Endodermal cell (in vitro differentiated cells): ENCODE measurements at regions not wholly inside any gene's neighbourhood (a gene's known extent, or its start where the extent isn't known, plus 50 kb on each side); places are given as distances from the start of the nearest gene placed in this dataset.

Source experiments
- DNase-seq: peaks from one replicate; pipeline ENCODE4 v3.0.0-alpha.2; 2017
- H3K27ac ChIP-seq: 2 replicates; pipeline ENCODE4 v1.5.1; 2013; ENCODE audit warnings: mild to moderate bottlenecking, low read depth, low read length, moderate library complexity
- H3K27me3 ChIP-seq: 2 replicates; pipeline ENCODE4 v1.6.1; 2013; ENCODE audit warnings: mild to moderate bottlenecking, low read length, moderate library complexity; ENCODE audit not compliant: insufficient read depth, control insufficient read depth, poor library complexity, severe bottlenecking
- H3K36me3 ChIP-seq: 2 replicates; pipeline ENCODE4 v1.7.0; 2013; ENCODE audit warnings: mild to moderate bottlenecking, low read length, moderate library complexity; ENCODE audit not compliant: control insufficient read depth, insufficient read depth
- H3K4me1 ChIP-seq: one replicate; pipeline ENCODE4 v1.7.0; 2013; ENCODE audit warnings: low read length; ENCODE audit not compliant: control insufficient read depth, insufficient read depth
- H3K4me3 ChIP-seq: 2 replicates; pipeline ENCODE4 v1.5.1; 2013; ENCODE audit warnings: mild to moderate bottlenecking, low read length, moderate library complexity
- H3K9ac ChIP-seq: 2 replicates; pipeline ENCODE4 v1.6.1; 2013; ENCODE audit warnings: mild to moderate bottlenecking, low read length, moderate library complexity; ENCODE audit not compliant: poor library complexity, severe bottlenecking; ENCODE audit errors: extremely low read depth
- H3K9me3 ChIP-seq: 2 replicates; pipeline ENCODE4 v1.6.1; 2013; ENCODE audit warnings: mild to moderate bottlenecking, low read length, moderate library complexity; ENCODE audit not compliant: control insufficient read depth
- H3K27ac Mint-ChIP-seq: 2 replicates; pipeline ENCODE4 v1.8.0; 2020; ENCODE audit warnings: mixed read lengths
- H3K27me3 Mint-ChIP-seq: 2 replicates; pipeline ENCODE4 v1.8.0; 2021; ENCODE audit warnings: mild to moderate bottlenecking, mixed read lengths; ENCODE audit not compliant: insufficient read depth
- H3K36me3 Mint-ChIP-seq: 2 replicates; pipeline ENCODE4 v1.8.0; 2020; ENCODE audit warnings: low read depth, mixed read lengths
- H3K4me1 Mint-ChIP-seq: 2 replicates; pipeline ENCODE4 v1.8.0; 2020; ENCODE audit warnings: mixed read lengths
- H3K4me3 Mint-ChIP-seq: 2 replicates; pipeline ENCODE4 v1.8.0; 2020; ENCODE audit warnings: mild to moderate bottlenecking, moderate library complexity, mixed read lengths
- H3K9me3 Mint-ChIP-seq: 2 replicates; pipeline ENCODE4 v1.8.0; 2020; ENCODE audit warnings: mild to moderate bottlenecking, mixed read lengths
- WGBS, 2 experiments: methylation state at CpG; one replicate each; pipeline versions ENCODE4 v1.1.5 to v1.1.7; 2013; ENCODE audit warnings: missing lambda C conversion rate in 2 of 2, mixed read lengths in 1 of 2; ENCODE audit not compliant: insufficient coverage in 1 of 2, insufficient read length in 1 of 2; 5-methylcytosine and 5-hydroxymethylcytosine counted together
- TF ChIP-seq, protein P1 (sequence below): fragments of 200-600 bp; sonication (generic); conservative IDR thresholded peaks from 2 replicates; pipeline ENCODE4 v1.5.0; 2021; ENCODE audit warnings: antibody characterized with exemption, mild to moderate bottlenecking

- no peak overlapping the region for H3K27ac ChIP-seq
- H3K27me3 ChIP-seq, result no peaks in the 10 kb centered on the region
- TF ChIP-seq, protein P1, sequence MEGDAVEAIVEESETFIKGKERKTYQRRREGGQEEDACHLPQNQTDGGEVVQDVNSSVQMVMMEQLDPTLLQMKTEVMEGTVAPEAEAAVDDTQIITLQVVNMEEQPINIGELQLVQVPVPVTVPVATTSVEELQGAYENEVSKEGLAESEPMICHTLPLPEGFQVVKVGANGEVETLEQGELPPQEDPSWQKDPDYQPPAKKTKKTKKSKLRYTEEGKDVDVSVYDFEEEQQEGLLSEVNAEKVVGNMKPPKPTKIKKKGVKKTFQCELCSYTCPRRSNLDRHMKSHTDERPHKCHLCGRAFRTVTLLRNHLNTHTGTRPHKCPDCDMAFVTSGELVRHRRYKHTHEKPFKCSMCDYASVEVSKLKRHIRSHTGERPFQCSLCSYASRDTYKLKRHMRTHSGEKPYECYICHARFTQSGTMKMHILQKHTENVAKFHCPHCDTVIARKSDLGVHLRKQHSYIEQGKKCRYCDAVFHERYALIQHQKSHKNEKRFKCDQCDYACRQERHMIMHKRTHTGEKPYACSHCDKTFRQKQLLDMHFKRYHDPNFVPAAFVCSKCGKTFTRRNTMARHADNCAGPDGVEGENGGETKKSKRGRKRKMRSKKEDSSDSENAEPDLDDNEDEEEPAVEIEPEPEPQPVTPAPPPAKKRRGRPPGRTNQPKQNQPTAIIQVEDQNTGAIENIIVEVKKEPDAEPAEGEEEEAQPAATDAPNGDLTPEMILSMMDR, result no peak
- Mint-ChIP-seq H3K4me3 (no peak overlapping the region), H3K27ac (no peak overlapping the region), H3K4me1 (peaks cover 26% of the 10 kb centered on the region), H3K36me3 (no peaks in the 10 kb centered on the region), H3K27me3 (peaks cover 5% of the 10 kb centered on the region), H3K9me3 (no peaks in the 10 kb centered on the region)
- no peaks in the 10 kb centered on the region for H3K9me3 ChIP-seq
- no peak overlapping the region for H3K4me3 ChIP-seq
- peaks cover 4% of the 10 kb centered on the region for H3K4me1 ChIP-seq
- 95 to 96% methylated on average over 3 to 5 of the region's 5 CpGs for WGBS, 2 experiments
- no peak overlapping the region for H3K9ac ChIP-seq
- H3K36me3 ChIP-seq, result no peaks in the 10 kb centered on the region
- no peak for DNase-seq
Observed at GRCh38 chr15:47857014-47857775, 139.9 kb downstream of the SEMA6D start.

DNA sequence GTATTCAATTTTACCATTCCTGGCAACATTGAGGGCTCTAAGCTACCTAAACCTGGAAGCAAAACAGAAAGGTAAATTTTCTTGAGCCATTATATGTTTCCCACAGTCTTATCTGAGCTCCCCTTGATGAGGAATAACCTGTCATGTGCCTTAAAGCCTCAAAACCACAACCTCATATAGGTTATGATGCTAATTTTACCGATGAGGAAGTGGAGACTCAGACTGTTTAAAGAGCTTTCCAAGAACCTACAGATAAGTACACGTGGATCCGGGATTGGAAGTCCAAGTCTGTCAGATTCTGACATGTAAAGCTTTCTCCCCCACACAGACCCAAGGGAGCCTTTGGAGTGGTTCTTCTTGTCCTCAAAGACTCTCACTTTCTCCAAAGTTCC is 140.5 kb downstream of the SEMA6D start:
- H3K4me3 ChIP-seq, result no peak overlapping the region
- H3K4me1 Mint-ChIP-seq, result peaks cover 29% of the 10 kb centered on the region
- H3K9me3 ChIP-seq, result no peaks in the 10 kb centered on the region
- DNase-seq, result no peak
- peaks cover 4% of the 10 kb centered on the region for H3K4me1 ChIP-seq
- no peak overlapping the region for H3K4me3 Mint-ChIP-seq
- H3K27me3 ChIP-seq, result no peaks in the 10 kb centered on the region
- no peaks in the 10 kb centered on the region for H3K36me3 Mint-ChIP-seq
- no peak overlapping the region for H3K27ac Mint-ChIP-seq
- H3K9me3 Mint-ChIP-seq, result no peaks in the 10 kb centered on the region
- H3K9ac ChIP-seq, result no peak overlapping the region
- TF ChIP-seq, protein P1, result no peak
- peaks cover 6% of the 10 kb centered on the region for H3K27me3 Mint-ChIP-seq
- no peak overlapping the region for H3K27ac ChIP-seq
- 88 to 100% methylated on average over 3 of the region's 3 CpGs for WGBS, 2 experiments
- no peaks in the 10 kb centered on the region for H3K36me3 ChIP-seq

DNA sequence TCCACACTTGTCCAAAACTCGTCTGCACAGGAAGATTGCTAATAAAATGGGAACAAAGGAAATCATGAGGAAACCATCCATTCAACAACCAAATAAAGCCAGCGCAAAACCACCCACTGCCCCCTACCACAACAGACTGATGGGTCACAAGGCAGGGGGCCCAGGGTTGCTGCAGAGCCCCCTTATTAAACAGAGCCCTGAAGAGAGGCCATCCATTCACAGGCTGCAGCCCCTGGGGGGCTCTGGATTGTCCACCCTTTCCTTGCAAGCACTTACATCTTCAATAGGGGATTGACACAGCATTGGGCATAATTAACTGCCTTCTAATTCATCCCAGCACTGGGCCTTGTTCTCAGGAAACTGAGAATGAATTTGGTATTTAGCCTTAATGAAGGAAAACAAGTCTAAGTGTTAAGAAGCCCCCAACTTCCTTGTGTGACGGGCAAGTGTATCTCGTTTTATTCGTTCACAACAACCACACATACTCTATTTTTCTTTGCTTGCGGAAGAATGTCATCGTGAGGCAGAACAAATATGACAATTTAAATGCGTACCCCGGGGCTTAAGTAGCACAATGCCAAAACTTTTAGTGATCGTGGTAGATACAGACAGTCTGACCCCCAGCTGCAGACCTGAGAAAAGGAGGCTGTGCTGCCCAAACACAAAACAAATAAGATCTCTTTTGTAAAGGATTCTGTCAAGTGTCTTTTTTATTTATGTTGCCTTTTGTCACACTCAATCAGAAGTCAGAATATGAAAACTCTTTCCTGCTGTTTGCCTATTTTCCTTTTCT is 144.0 kb downstream of the SEMA6D start:
- no peak overlapping the region for H3K27ac Mint-ChIP-seq
- TF ChIP-seq, protein P1, result no peak
- H3K27me3 Mint-ChIP-seq, result peaks cover 12% of the 10 kb centered on the region
- no peaks in the 10 kb centered on the region for H3K36me3 Mint-ChIP-seq
- H3K9ac ChIP-seq, result no peak overlapping the region
- H3K27me3 ChIP-seq, result no peaks in the 10 kb centered on the region
- H3K4me3 ChIP-seq, result no peak overlapping the region
- H3K27ac ChIP-seq, result peak overlapping the region; percentile 96
- peaks cover 14% of the 10 kb centered on the region for H3K9me3 Mint-ChIP-seq
- peaks cover 11% of the 10 kb centered on the region for H3K9me3 ChIP-seq
- H3K4me1 ChIP-seq, result peaks cover 4% of the 10 kb centered on the region
- no peak for DNase-seq
- H3K36me3 ChIP-seq, result no peaks in the 10 kb centered on the region
- H3K4me3 Mint-ChIP-seq, result no peak overlapping the region
- peaks cover 20% of the 10 kb centered on the region for H3K4me1 Mint-ChIP-seq
- 72 to 78% methylated on average over 5 to 10 of the region's 10 CpGs for WGBS, 2 experiments
